Stimulated activated CD8-positive, alpha-beta memory T cell treated with anti-CD3 and anti-CD28 coated beads, Interleukin-4, amount 100 ng/mL, for 48 hours (primary cell): ENCODE measurements at regions not wholly inside any gene's neighbourhood (a gene's known extent, or its start where the extent isn't known, plus 50 kb on each side); places are given as distances from the start of the nearest gene placed in this dataset.
"Not testable (repeated sequence)": the region's sequence is repeated elsewhere in the genome, so short reads cannot be mapped to it uniquely, and the experiment has no call there.

Experiments used
- DNase-seq: peaks from one replicate; pipeline ENCODE4 v3.0.0-alpha.2; 2020

DNA sequence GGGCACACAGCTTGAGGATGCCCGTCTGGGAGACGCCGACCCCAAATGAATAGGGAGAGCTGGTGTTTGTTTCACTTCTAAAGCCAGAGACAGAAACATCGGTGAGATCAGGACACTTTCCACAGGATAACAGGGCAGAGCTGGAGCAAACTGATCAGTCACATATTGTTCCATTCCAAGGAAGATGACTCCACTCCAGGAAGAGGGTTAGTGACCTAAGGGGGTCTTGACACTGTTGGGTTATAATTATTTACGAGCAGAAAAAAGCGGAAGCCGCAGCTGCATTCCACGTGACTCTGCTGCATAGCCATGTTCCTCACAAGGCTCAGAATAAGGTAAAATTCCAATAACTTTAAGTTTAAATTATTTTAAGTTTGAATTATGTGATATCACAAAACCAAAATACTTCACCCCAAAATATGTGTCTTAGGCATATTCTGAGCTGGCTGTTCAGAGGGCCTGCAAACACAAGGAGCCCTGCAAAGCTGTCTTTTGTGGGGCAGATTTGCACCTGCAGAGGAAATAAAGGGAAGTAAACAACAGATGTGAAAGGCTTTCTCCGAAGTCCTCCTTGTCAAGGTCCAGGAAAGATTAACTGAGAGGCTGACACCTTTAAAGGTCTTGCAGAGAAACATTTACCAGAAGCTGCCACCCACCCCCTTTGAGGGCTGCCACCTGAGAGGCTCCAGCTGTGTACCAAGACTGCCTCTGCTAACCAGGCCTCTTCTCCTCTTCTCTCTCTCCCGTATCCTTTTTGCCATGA, 819.2 kb downstream of the UQCRFS1 start:
- DNase-seq = no peak

DNA sequence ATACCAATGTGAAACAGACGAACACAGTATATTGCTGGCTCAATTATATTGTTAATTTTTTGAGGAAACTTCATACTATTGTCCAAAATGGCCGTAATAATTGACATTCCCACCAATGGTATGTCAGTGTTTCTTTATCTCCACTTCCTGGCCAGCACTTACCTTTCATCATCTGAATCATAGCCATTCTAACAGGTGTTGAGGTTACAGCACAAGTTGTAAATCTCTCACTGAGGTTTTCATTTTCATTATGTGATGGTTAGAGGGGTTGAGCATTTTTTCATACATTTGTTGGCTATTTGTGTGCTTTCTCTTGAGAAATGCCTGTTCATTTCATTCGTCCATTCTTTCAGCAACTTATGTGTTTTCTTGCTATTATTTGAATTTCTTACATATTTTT, 824.0 kb downstream of the UQCRFS1 start:
- no peak for DNase-seq

DNA sequence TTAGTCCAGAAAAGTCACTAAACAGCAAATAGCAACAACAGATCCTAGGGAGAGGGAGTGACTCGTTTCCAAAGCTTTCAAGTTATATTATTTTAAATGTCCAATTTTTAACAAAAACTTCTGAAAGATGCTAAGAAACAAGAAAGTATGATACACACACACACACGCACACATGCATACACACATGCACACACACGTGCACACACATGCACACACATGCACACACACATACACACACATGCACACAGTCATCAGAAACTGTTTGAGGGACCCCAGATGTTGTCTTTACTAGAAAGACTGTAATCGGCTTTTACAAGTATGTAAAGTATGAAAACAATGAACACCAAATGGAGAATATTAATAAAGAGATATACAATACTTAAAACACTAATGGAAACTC, 825.4 kb downstream of the UQCRFS1 start:
- DNase-seq = no peak

DNA sequence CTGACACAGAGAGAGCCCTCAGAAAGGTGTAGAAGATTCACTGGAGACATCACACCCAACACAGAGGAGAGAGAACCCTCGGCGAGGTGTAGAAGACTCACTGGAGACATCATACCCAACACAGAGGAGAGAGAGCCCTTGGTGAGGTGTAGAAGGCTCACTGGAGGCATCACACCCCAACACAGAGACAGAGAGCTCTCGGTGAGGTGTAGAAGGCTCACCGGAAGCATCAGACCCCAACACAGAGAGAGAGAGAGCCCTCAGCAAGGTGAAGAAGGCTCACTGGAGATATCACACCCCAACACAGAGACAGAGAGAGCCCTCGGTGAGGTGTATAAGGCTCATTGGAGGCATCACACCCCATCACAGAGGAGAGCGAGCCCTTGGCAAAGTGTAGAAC, 826.5 kb downstream of the UQCRFS1 start:
- no peak for DNase-seq

DNA sequence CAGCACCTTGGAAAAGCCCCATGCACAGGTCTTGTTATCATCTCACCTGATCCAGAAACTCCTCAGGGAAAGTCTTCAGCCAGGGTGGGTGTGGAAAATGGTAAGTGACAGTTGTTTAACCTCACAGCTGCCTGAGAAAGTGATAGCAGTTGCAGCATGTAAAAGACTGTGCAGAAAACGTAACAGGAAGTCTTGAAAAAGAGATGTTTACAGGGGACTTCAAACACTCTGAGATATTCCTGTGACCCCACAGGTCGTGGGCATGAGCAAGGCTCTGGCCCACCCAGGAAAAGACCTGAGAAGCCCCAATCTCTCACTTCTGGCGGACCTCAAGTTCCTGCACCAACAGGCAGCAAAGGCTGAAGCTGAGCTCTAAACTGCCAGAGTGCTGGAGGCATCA, 826.9 kb downstream of the UQCRFS1 start:
- DNase-seq = no peak

DNA sequence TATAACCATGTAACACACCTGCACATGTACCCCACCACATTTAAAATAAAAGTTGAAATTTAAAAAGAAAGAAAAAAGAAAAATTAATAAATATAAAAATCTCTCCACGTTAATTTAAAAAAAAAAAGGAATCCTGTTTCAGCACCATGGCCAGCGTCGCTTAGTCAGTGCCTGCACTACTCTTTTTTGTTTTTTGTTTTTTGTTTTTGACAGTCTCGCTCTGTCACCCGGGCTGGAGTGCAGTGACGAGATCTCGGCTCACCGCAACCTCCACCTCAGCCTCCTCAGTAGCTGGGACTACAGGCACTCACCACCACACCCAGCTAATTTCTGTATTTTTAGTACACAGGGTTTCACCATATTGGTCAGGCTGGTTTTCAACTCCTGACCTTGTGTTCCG, 835.9 kb downstream of the UQCRFS1 start:
- DNase-seq = no peak

DNA sequence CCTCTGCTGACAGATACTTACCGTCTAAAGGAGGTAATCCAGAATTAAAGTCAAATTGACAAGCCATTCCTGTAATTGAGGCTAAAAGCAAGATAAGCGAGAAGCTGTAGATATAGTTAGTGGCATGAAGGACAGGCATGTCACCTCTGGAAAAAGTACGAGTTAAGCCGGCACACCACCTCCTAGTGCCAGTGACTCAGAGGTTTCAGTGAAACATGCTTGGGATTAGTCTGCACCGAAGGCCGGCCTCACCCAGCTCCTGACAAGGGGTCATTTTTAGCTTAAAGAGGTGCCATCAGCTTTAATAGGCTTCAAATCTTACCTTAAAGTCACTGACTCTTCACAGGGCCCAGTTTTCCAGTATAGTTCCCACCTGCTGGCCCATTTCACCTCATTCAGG, 838.0 kb downstream of the UQCRFS1 start:
- no peak for DNase-seq

DNA sequence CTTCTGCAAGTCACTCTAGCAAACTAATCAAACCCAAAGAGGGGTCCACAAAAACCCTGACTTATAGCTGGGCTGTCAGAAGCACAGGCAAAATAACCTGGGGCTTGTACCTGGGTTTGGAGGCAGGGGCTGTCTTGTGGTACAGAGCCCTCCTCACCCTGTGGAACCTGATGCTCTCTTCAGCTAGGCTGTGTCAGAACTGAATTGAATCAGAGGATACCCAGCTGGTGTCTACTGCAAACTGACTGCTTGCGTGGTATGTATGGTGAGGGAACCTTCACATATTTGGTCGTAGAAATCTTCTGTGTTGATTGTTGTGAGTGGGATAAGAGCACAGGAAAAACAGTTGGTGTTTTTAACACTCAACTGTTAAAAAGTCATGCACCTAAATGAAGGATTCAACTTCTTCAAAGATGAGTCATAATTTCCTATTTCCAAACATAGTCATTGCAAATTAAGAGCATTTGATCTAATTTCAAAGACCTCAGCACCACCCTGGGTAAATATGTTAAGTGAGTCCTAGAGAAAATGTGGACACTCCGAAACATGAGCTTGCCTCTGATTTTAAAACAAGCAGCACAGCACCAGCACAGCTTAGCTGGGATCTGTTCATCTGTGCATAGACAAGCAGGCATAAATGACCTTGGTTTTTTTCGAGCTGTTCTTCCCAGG, 840.2 kb downstream of the UQCRFS1 start:
- DNase-seq = no peak

DNA sequence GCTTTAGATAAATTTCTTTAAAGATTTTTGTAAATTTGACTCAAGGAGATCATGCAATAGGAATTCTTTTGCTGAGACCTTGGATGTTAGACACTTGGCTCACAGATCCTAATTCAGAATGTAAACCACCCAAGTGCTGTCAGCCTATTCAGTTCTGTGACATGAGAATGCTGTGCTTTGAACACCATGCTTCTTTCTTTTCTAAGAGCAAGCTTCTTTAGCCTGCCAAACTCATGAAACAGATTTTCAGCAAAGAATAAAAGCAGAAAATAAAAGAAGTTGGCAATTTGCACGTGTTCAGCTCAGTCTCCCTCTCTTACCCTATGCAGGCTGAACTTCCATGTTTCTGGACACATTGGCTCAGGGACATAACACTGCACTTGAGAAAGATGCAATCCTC, 845.8 kb downstream of the UQCRFS1 start:
- no peak for DNase-seq

DNA sequence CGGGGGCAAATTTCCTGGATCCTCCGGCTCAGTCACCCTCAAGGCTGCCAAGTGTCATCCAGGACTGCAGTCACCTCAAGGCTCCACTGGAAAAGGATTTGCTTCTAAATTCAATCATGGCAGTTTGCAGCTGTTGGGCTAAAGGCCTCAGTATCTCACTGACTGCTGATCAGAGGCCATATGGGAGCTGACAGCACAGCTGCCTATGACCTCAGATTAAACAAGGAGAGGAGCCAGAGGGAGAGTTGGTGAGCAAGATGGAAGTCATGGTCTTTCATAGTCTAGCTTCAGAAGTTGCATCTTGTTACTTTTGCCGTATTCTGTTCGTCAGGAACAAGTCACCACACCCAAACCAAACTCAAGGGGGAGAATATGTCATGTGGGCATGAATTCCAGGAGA, 849.7 kb downstream of the UQCRFS1 start:
- DNase-seq = no peak

DNA sequence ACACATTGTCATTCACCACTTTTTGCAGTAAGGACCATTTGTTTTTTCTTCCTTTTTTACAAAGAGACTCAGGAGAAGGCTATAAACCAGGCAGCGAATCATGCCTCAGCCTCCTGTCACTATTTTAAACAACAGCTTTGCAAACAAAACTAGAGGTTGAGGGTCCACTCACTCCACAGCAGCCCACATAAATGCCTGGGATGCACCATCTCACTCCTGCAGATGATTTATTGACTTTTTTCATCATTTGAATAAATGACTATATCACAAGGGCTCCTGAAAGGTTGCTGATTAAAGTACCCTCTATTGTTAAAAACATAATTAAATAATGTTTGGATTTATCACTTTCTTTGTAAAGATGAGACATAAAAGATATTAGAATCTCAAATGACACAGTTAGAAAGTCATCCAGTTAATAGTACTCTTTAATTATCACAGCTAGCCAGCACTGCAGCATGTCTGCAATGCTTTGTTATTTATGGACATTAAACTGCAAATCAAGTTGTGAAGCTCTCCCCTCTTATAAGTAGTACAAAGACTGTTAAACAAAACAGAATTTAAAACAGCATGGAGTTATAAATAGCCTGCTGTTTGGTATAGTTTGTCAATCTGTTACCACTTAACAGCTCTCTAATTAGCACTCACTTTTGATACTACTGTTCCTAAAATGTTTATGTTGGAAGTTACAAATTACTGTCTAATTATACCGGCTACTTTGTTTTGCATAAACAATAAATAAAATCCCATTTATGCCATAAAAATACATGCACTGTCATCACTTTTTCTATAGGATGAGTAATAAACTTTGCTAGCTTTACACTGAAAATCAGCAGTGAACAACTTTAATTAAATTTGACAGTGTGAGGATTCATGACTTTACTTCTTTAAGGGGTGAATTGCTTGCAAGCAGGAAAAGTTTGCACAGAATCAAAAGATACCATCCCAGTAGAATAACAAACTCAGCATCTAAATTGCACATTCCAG, 853.2 kb downstream of the UQCRFS1 start:
- DNase-seq = no peak

DNA sequence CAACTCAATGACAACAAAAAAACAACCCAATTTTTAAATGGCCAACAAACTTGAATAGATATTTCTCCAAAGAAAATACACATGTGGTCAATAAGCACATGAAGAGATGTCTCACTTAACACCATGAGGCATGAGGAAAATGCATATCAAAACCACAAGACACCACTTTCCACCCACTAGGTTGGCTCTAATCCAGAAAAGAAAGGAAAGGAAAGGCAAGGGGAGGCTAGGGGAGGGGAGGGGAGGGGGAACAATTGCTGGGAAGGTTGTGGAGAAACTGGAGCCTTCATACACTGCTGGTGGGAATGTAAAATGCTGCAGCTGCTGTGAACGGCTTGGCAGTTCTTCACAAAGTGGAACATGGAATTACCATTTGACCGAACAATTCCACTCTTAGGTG, 854.3 kb downstream of the UQCRFS1 start:
- DNase-seq = no peak

DNA sequence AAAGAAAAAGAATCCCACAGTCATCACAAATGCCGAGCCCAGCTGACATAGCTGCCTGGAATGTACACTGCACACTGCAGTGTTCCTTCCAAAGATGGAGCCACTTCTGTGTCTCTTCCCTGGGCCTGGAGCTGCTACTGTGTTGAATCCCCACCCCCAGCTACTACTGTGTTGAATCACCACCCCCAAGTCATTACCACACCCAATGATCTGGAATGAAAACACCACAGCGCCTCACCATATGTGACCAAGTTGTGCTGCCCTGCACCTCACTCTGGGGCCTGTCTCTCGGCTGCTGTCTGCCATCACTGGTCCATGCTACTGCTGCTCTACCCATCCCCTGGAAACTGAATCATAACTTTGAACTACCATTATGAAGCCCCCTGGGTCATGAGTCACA, 861.2 kb downstream of the UQCRFS1 start:
- no peak for DNase-seq

DNA sequence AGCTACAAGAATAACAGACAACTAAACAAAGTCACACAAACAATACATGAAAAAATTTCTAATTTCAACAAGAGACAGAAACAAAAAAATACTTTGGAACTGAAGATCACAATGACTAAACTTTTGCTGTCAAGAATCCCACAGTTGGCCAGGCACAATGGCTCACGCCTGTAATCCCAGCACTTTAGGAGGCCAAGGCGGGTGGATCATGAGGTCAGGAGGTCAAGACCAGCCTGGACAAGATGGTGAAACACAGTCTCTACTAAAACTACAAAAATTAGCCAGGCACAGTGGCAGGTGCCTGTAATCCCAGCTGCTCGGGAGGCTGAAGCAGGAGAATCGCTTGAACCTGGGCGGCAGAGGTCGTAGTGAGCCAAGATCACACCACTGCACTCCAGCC, 861.6 kb downstream of the UQCRFS1 start:
- not testable (repeated sequence) for DNase-seq

DNA sequence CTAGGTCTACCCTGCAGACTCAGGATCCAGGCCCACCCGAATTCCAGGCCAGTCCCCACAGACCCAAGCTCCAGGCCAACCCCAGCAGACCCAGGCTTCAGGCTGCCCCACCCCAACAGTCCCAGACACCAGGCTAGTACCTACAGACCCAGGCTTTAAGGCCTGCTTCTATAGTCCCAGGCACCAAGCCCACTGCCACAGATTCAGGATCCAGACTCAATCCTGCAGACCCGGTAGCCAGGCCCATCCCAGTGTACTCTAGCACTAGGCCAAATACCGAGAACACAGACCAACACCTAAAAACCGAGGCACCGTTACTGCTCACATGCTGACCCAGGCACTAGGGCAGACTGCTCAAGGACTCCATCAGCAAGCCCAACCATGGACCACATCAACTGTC, 862.3 kb downstream of the UQCRFS1 start:
- DNase-seq = no peak

DNA sequence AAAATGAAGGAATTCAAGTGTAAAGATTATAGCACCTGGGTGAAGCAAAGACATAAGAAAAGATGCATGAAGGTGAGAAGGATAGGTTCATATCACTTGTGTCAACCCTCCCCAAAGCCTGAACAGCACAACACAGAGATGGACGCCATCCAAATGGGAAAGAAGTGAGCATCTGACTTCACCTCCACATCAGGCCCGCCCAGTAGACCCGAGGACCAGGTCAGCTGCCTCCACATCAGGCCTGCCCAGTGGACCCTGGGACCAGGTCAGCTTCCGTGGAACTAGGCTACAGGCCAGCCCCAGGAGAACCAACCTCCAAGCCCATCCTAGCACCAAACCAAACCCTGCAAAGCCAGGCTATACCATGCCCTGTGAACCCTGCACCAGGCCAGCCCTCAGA, 862.9 kb downstream of the UQCRFS1 start:
- DNase-seq = no peak

DNA sequence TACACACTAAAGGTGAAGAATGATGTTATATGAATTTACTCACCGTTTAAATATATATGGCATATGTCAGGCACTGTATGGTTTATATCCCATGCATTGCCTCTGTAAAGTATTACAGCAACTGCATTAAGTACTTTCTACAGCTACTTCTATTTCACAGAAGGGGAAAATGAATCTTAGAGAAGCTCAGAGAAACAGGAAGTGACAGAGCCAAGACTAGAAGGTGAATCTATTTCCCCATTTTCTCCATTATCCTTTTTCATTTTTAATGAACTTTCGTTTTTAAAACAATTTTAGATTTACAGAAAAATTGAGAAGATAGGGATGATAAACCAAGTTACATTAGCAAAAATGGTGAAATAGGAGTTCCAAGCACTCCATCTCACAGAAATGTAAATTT, 863.3 kb downstream of the UQCRFS1 start:
- no peak for DNase-seq

DNA sequence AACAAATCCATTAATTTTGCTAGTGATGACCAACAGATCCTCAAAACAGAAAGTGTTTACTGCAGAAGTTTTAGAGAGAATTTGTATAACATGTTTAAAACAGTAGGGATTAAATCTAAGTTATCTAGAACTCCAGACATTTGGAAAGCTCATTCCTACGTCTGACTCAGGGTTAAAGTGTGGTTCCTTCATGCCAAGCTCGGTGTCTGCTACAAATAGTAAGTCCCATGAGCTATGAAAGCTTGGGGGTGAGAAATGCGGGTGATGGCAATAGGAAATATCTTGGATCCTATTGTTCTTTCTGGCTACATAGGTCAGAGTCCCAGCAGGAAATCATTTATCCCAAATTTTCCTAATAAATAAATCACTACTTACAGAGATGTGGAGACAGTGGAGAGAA, 867.1 kb downstream of the UQCRFS1 start:
- no peak for DNase-seq

DNA sequence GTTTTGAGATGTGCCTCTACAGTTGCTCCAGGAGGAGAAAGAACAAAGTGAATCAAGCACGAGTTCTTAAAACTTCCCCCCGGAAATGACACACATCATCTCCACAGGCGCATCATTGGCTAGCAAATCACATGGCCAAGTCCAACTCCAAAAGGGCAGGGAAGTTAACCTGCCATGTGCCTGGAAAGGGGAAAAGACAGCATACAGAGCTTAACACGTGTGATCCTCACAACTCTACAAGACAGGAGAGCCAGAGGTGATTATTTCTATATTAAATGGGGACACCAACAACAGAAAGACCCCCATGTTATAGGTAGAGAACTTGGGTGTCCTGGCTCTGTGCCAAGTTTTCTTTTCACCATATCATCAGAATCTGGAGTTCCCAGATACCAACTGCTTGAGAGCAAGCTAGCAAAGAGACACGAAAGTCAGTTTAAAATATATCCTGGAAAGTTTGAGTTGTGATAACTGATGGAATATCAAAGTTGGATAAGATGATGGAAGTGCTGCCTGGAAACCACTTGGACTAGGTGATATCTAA, 871.1 kb downstream of the UQCRFS1 start:
- DNase-seq = no peak

DNA sequence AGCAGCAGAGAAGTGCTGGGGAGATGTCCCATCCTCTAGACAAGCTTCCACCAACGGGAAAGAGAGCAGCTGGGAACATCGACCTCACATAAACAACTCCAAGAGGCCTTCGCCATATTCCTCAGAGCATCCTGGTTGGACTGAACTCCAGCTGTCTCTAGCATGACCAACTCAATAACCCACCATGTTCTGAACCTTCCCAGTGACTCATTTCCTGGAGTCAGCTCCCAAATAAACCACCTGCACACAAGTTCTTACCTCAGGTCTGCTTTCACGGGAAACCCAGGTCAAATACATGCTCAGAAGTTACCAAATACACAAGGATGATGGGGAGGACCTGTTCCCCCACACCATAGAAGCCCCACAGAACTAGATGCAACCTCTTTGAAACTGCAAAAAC, 878.5 kb downstream of the UQCRFS1 start:
- no peak for DNase-seq

DNA sequence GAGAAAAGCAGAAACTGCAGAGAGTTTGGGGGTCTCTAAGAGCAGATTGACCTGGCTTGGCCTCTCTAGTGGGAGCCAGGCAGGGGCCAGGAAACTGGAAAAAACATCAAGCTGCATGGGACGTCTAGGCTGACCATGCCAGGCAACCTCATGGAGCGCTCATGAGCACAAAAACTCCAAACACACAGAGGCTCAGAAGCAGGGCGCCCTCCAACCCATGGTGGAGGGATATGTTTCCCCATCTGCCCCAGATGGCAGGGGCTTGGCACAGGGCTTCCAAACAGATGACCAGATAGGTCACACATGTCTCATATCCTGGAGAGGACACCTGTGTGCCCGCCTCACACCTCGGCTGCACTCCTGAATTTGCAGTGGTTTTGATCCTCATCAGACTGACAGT, 879.0 kb downstream of the UQCRFS1 start:
- DNase-seq = no peak

DNA sequence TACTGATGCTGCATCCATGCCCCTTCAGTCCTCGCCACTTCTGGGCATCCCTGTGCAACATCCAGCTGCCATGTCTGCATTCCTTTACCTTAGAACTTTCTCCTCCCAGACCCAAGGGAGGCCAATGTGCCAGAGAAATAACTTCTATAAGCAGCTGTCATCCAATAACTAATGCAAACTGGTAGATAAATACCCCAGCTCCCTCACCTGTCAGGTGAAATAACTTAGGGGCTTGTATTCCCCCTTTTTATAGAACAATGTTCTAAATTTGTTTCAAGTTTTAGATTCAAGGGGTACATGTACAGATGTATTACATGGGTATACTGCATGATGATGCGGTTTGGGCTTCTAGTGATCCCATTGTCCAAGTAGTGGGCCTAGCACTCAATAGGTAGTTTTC, 880.1 kb downstream of the UQCRFS1 start:
- no peak for DNase-seq

DNA sequence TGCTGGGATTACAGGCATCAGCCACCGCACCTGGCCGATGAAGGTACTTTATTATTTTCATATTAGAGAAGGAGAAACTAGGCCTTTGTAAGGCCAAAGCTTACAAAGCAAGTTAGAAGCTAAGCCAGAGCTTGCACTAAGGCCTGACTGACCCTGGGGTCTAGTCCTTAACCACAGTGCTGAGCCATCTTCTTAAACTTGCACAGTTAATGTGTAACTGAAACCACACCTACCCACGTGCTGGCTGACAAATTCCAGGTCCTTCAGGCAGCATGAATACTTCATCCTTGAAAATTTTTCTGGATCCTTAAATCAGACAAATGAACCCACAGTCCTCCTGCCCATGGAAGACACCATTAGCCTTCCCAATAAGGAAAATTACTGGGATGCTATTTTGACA, 880.6 kb downstream of the UQCRFS1 start:
- DNase-seq = no peak
